Common myeloid progenitor, CD34-positive (primary cell): ENCODE measurements at regions not wholly inside any gene's neighbourhood (a gene's known extent, or its start where the extent isn't known, plus 50 kb on each side); places are given as distances from the start of the nearest gene placed in this dataset.
"Not testable (repeated sequence)": the region's sequence is repeated elsewhere in the genome, so short reads cannot be mapped to it uniquely, and the experiment has no call there.

ENCODE experiments used
- CTCF ChIA-PET: fragments of 350-600 bp; sonication (Branson Sonifier 250); formaldehyde crosslinking; loops from one replicate; lab custom pipeline; 2021; ENCODE audit warnings: antibody characterized with exemption; lab: Charles Lee
- POLR2A ChIA-PET: fragments of 350-600 bp; sonication (Branson Sonifier 250); formaldehyde crosslinking; loops from one replicate; lab custom pipeline; 2021; ENCODE audit warnings: antibody characterized with exemption; lab: Charles Lee
- DNase-seq, 3 donors: peaks; one replicate each; pipeline versions ENCODE4 v3.0.0 to v3.0.0-alpha.2; 2013
- H3K27ac ChIP-seq, 2 experiments: 1 replicate in 1 of 2; 2 replicates in 1 of 2; pipeline ENCODE4 v1.7.0; 2013; ENCODE audit warnings: inconsistent platforms in 2 of 2, low read length in 2 of 2, mild to moderate bottlenecking in 2 of 2, low read depth in 1 of 2, moderate library complexity in 1 of 2; ENCODE audit not compliant: severe bottlenecking in 2 of 2, insufficient read depth in 1 of 2, poor library complexity in 1 of 2
- H3K27me3 ChIP-seq, 5 experiments: replicated peaks in 2 of 5; 1 replicate in 3 of 5; 2 replicates in 2 of 5; pipeline versions ENCODE4 v1.6.1 to v1.7.0; 2013; ENCODE audit warnings: low read length in 4 of 5, mild to moderate bottlenecking in 2 of 5, moderate library complexity in 2 of 5, inconsistent platforms in 1 of 5; ENCODE audit not compliant: insufficient read depth in 5 of 5, control insufficient read depth in 4 of 5
- H3K36me3 ChIP-seq, 4 experiments: 1 replicate in 2 of 4; 2 replicates in 2 of 4; pipeline versions ENCODE4 v1.6.1 to v1.7.0; 2013; ENCODE audit warnings: low read length in 3 of 4, control low read depth in 1 of 4, mild to moderate bottlenecking in 1 of 4; ENCODE audit not compliant: control insufficient read depth in 4 of 4, insufficient read depth in 4 of 4
- H3K4me1 ChIP-seq, 4 experiments: 1 replicate in 3 of 4; 2 replicates in 1 of 4; pipeline versions ENCODE4 v1.6.1 to v1.7.1; 2013; ENCODE audit warnings: low read length in 3 of 4, mild to moderate bottlenecking in 3 of 4, control low read depth in 1 of 4, inconsistent platforms in 1 of 4, moderate library complexity in 1 of 4; ENCODE audit not compliant: control insufficient read depth in 4 of 4, insufficient read depth in 4 of 4; ENCODE audit errors: control extremely low read depth in 1 of 4
- H3K4me3 ChIP-seq, 7 experiments: 1 replicate in 4 of 7; 2 replicates in 3 of 7; pipeline versions ENCODE4 v1.5.1 to v1.7.0; 2013; ENCODE audit warnings: mild to moderate bottlenecking in 7 of 7, low read length in 6 of 7, moderate library complexity in 6 of 7, inconsistent platforms in 2 of 7, low read depth in 2 of 7, control low read depth in 1 of 7; ENCODE audit not compliant: insufficient read depth in 4 of 7, control insufficient read depth in 1 of 7; ENCODE audit errors: extremely low read depth in 1 of 7
- H3K9me3 ChIP-seq, 5 experiments: 1 replicate in 4 of 5; 2 replicates in 1 of 5; pipeline versions ENCODE4 v1.6.1 to v1.7.1; 2013; ENCODE audit warnings: low read length in 4 of 5, mild to moderate bottlenecking in 2 of 5, inconsistent platforms in 1 of 5, low read depth in 1 of 5, moderate library complexity in 1 of 5; ENCODE audit not compliant: control insufficient read depth in 4 of 5, insufficient read depth in 2 of 5; ENCODE audit errors: control extremely low read depth in 1 of 5
- WGBS: methylation state at CpG from one replicate; pipeline ENCODE4 v1.1.5; 2013; ENCODE audit not compliant: insufficient coverage; 5-methylcytosine and 5-hydroxymethylcytosine counted together

- no peaks in the 10 kb centered on the region for H3K9me3 ChIP-seq
- ChIA-PET POLR2A (no interaction called here), CTCF (no interaction called here)
- no peaks in the 10 kb centered on the region for H3K27me3 ChIP-seq
- H3K4me3 ChIP-seq, result no peak overlapping the region
- WGBS, result 100% methylated on average over 1 of the region's 2 CpGs
- no peaks in the 10 kb centered on the region for H3K36me3 ChIP-seq
- DNase-seq, result no peak
- H3K4me1 ChIP-seq, result no peaks in the 10 kb centered on the region
- no peak overlapping the region for H3K27ac ChIP-seq
These were observed 366.9 kb downstream of the DMRTA1 start for GRCh38 chr9:22813529-22813928.

GRCh38 chr9:22815246-22815645 is 368.6 kb downstream of the DMRTA1 start:
- no peak for DNase-seq
- Histone ChIP-seq H3K27ac (no peak overlapping the region), H3K9me3 (no peaks in the 10 kb centered on the region), H3K4me3 (no peak overlapping the region), H3K4me1 (no peaks in the 10 kb centered on the region), H3K27me3 (no peaks in the 10 kb centered on the region), H3K36me3 (no peaks in the 10 kb centered on the region)
- ChIA-PET CTCF (interaction anchor here (0.7 kb wide), 1 partner anchor 72 kb away, joined by 3 read pairs; no protein-coding TSS in a partner anchor), POLR2A (no interaction called here)
- WGBS, result 96% methylated on average over 3 of the region's 3 CpGs

GRCh38 chr9:22817181-22817580 is 370.6 kb downstream of the DMRTA1 start:
- POLR2A ChIA-PET, result no interaction called here
- no peaks in the 10 kb centered on the region for H3K4me1 ChIP-seq
- no peak for DNase-seq
- H3K27me3 ChIP-seq, result no peaks in the 10 kb centered on the region
- CTCF ChIA-PET, result no interaction called here
- H3K36me3 ChIP-seq, result no peaks in the 10 kb centered on the region
- H3K9me3 ChIP-seq, result no peaks in the 10 kb centered on the region
- no peak overlapping the region for H3K4me3 ChIP-seq
- no peak overlapping the region for H3K27ac ChIP-seq

- Histone ChIP-seq H3K4me3 (no peak overlapping the region), H3K27ac (no peak overlapping the region), H3K9me3 (peaks cover 0 to 1% (median 0%) of the 10 kb centered on the region in 5 experiments), H3K36me3 (no peaks in the 10 kb centered on the region), H3K4me1 (no peaks in the 10 kb centered on the region), H3K27me3 (no peaks in the 10 kb centered on the region)
- no peak for DNase-seq
- ChIA-PET POLR2A (no interaction called here), CTCF (no interaction called here)
- no CpG with 5 or more reads among the region's 1 CpG for WGBS
These were observed 382.6 kb downstream of the DMRTA1 start for GRCh38 chr9:22829236-22829635.

- Histone ChIP-seq H3K27ac (no peak overlapping the region), H3K36me3 (no peaks in the 10 kb centered on the region), H3K4me3 (no peak overlapping the region), H3K27me3 (no peaks in the 10 kb centered on the region), H3K4me1 (no peaks in the 10 kb centered on the region), H3K9me3 (no peaks in the 10 kb centered on the region)
- ChIA-PET POLR2A (no interaction called here), CTCF (no interaction called here)
- no peak for DNase-seq
- WGBS, result 89% methylated on average over 2 of the region's 3 CpGs
These were observed 391.6 kb downstream of the DMRTA1 start for GRCh38 chr9:22838266-22838665.

GRCh38 chr9:22840641-22841040 is 394.0 kb downstream of the DMRTA1 start:
- no peaks in the 10 kb centered on the region for H3K4me1 ChIP-seq
- no peaks in the 10 kb centered on the region for H3K27me3 ChIP-seq
- no peak overlapping the region for H3K4me3 ChIP-seq
- peaks cover 0 to 9% (median 0%) of the 10 kb centered on the region in 5 experiments for H3K9me3 ChIP-seq
- POLR2A ChIA-PET, result no interaction called here
- CTCF ChIA-PET, result no interaction called here
- H3K27ac ChIP-seq, result no peak overlapping the region
- H3K36me3 ChIP-seq, result no peaks in the 10 kb centered on the region
- no peak for DNase-seq

GRCh38 chr9:22845243-22845642 is 398.6 kb downstream of the DMRTA1 start:
- H3K27me3 ChIP-seq, POLR2A ChIA-PET, H3K27ac ChIP-seq, CTCF ChIA-PET, H3K9me3 ChIP-seq, H3K4me1 ChIP-seq, DNase-seq, H3K36me3 ChIP-seq, H3K4me3 ChIP-seq: not testable (repeated sequence)
- WGBS, result 100% methylated on average over 1 of the region's 1 CpG
